Activated CD4-positive, alpha-beta T cell treated with anti-CD3 and anti-CD28 coated beads, Interleukin-2, amount 10 ng/mL, durations not matched to agents 24 days and 14 days (primary cell): ENCODE measurements at regions not wholly inside any gene's neighbourhood (a gene's known extent, or its start where the extent isn't known, plus 50 kb on each side); places are given as distances from the start of the nearest gene placed in this dataset.
"Not testable (repeated sequence)": the region's sequence is repeated elsewhere in the genome, so short reads cannot be mapped to it uniquely, and the experiment has no call there.

Experiments used
- DNase-seq: peaks from one replicate; pipeline ENCODE4 v3.0.0; 2022
- H3K27ac Mint-ChIP-seq: one replicate; pipeline ENCODE4 v1.8.0; 2022; ENCODE audit warnings: mild to moderate bottlenecking, mixed read lengths
- H3K27me3 Mint-ChIP-seq: one replicate; pipeline ENCODE4 v1.8.0; 2022; ENCODE audit warnings: mixed read lengths
- H3K36me3 Mint-ChIP-seq: one replicate; pipeline ENCODE4 v1.8.0; 2022; ENCODE audit warnings: low read depth, mild to moderate bottlenecking, mixed read lengths
- H3K4me1 Mint-ChIP-seq: one replicate; pipeline ENCODE4 v1.8.0; 2021; ENCODE audit warnings: mixed read lengths
- H3K4me3 Mint-ChIP-seq: one replicate; pipeline ENCODE4 v1.8.0; 2022; ENCODE audit warnings: mild to moderate bottlenecking, moderate library complexity, mixed read lengths
- H3K9me3 Mint-ChIP-seq: one replicate; pipeline ENCODE4 v1.8.0; 2021; ENCODE audit warnings: mixed read lengths
- intact Hi-C: fragments of 100-400 bp; cut with micrococcal nuclease; formaldehyde crosslinking; loops from one replicate; pipeline ENCODE4 v1.15.1; 2023

GRCh38 chr5:38134294-38134693, 124.1 kb upstream of the EGFLAM start:
- H3K9me3 Mint-ChIP-seq, intact Hi-C loops, DNase-seq, H3K27me3 Mint-ChIP-seq, H3K36me3 Mint-ChIP-seq, H3K4me3 Mint-ChIP-seq, H3K4me1 Mint-ChIP-seq, H3K27ac Mint-ChIP-seq: not testable (repeated sequence)

GRCh38 chr5:38131686-38132085, 126.7 kb upstream of the EGFLAM start:
- Mint-ChIP-seq H3K27me3 (no peaks in the 10 kb centered on the region), H3K36me3 (no peaks in the 10 kb centered on the region), H3K9me3 (no peaks in the 10 kb centered on the region), H3K27ac (no peak overlapping the region), H3K4me3 (no peak overlapping the region), H3K4me1 (no peaks in the 10 kb centered on the region)
- no peak for DNase-seq
- intact Hi-C loops: no loop called here

GRCh38 chr5:38124321-38124720, 134.0 kb upstream of the EGFLAM start:
- Mint-ChIP-seq H3K27me3 (no peaks in the 10 kb centered on the region), H3K27ac (no peak overlapping the region), H3K9me3 (peaks cover 5% of the 10 kb centered on the region), H3K4me3 (no peak overlapping the region), H3K4me1 (peaks cover 3% of the 10 kb centered on the region), H3K36me3 (no peaks in the 10 kb centered on the region)
- intact Hi-C loops: no loop called here
- no peak for DNase-seq

GRCh38 chr5:38121420-38121819, 136.9 kb upstream of the EGFLAM start:
- H3K4me1 Mint-ChIP-seq: peaks cover 3% of the 10 kb centered on the region
- no peak for DNase-seq
- no peak overlapping the region for H3K4me3 Mint-ChIP-seq
- no peak overlapping the region for H3K27ac Mint-ChIP-seq
- intact Hi-C loops: no loop called here
- no peaks in the 10 kb centered on the region for H3K36me3 Mint-ChIP-seq
- H3K27me3 Mint-ChIP-seq: no peaks in the 10 kb centered on the region
- peaks cover 6% of the 10 kb centered on the region for H3K9me3 Mint-ChIP-seq

DNA sequence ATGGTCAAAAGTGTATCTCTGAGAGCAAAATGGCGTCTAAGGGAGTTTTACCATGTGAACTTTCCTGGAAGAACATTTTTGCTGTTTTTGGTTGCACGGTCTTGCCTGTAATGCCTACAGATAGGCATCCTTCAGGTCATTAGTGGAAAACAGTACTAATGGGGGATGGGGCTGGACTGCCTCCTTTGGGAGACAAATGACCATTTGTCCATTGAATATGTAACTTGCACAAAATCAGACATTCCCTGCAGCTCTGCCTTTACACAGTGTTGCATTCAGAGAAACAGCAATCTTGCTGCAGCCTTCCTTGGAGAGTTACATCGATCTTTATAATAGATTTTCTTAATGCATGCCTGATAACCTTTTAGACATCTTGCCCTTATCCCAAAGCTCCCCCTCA, 138.5 kb upstream of the EGFLAM start:
- intact Hi-C loops: no loop called here
- peaks cover 3% of the 10 kb centered on the region for H3K4me1 Mint-ChIP-seq
- peaks cover 6% of the 10 kb centered on the region for H3K9me3 Mint-ChIP-seq

DNA sequence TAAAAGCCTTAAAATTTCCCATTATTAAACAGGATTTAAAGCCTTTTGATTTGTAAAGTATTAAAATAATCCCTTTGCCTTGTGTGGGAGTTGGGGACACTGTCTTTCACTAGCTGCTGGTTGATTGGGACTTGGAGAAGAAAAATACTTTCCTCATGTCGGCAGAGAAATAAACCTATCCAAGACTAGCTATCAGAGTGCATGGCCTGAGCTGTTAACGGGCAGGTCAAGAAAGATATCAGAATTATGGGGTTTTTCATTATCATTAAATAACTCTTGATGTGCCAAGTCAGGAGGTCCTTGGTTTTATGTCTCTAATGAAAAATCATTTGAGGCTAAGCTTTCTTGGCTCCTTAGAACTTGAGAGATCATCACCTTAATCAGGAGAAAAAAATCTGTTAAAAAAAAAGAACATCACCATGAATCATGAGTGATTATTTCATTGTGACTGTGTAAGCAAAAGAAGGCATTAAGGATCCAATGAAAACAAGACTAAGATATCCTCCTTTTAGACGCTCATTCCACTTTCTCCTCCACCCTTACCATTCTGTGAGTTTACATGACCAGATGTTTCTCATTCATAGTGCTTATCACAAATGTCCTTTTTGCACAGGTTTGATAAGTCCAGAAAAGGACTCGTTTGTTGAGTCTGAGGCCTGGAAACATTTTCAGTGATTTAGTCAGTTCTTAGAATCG, 140.4 kb upstream of the EGFLAM start:
- intact Hi-C loops: no loop called here
- no peak for DNase-seq
- Mint-ChIP-seq H3K4me3 (no peak overlapping the region), H3K36me3 (no peaks in the 10 kb centered on the region), H3K9me3 (peaks cover 6% of the 10 kb centered on the region), H3K27ac (no peak overlapping the region), H3K27me3 (no peaks in the 10 kb centered on the region), H3K4me1 (peaks cover 3% of the 10 kb centered on the region)

More for the DNA sequence above, 138.5 kb upstream of the EGFLAM start:
- Mint-ChIP-seq H3K4me3 (no peak overlapping the region), H3K27ac (no peak overlapping the region), H3K36me3 (no peaks in the 10 kb centered on the region), H3K27me3 (no peaks in the 10 kb centered on the region)
- no peak for DNase-seq

GRCh38 chr5:38115318-38115827, 143.0 kb upstream of the EGFLAM start:
- peaks cover 3% of the 10 kb centered on the region for H3K9me3 Mint-ChIP-seq
- no peaks in the 10 kb centered on the region for H3K27me3 Mint-ChIP-seq
- H3K4me1 Mint-ChIP-seq: no peaks in the 10 kb centered on the region
- H3K4me3 Mint-ChIP-seq: no peak overlapping the region
- no peak for DNase-seq
- H3K36me3 Mint-ChIP-seq: no peaks in the 10 kb centered on the region
- H3K27ac Mint-ChIP-seq: no peak overlapping the region
- intact Hi-C loops: no loop called here

DNA sequence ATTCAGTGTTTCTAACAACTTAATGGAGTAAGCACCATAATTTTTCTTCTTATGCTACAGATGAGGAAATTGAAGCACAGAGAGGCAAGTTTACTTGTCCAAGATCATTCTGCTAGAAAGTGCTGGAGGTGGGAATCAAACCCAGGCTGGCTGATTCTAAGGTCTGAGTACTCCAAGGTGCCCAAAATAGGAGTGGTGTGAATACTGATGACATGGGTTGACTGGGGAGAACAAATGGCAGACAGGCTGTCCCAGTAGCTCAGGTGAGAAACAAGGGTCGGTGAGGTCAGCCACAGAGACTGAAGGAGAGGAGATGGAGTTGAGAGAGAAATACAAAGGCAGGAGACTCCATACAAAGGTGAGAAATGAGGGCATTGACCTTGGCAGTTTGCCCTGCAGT, 144.5 kb upstream of the EGFLAM start:
- DNase-seq: no peak
- intact Hi-C loops: no loop called here
- no peak overlapping the region for H3K4me3 Mint-ChIP-seq
- H3K27ac Mint-ChIP-seq: no peak overlapping the region
- no peaks in the 10 kb centered on the region for H3K27me3 Mint-ChIP-seq
- H3K9me3 Mint-ChIP-seq: no peaks in the 10 kb centered on the region
- H3K36me3 Mint-ChIP-seq: no peaks in the 10 kb centered on the region
- H3K4me1 Mint-ChIP-seq: no peaks in the 10 kb centered on the region

- H3K27ac Mint-ChIP-seq: no peak overlapping the region
- H3K27me3 Mint-ChIP-seq: no peaks in the 10 kb centered on the region
Measured at GRCh38 chr5:38113456-38113855, 144.9 kb upstream of the EGFLAM start.

DNA sequence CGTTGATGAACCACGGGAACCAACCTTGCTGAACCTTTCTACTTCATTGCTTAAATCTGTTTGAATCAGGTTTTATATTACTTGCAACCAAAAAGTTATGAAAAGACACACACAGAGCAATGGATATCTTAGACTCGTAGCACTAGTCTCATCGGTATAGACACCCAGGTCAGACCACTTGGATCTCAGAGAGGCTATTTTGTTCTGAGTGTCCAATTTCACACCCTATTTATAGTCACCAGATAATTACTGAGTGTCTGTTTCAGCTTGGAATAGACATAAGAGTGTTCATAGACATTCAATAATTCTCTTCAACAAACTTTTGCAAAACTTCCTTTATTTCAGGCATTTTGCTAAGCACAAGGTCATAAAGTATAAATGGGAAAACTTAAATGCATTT, 145.4 kb upstream of the EGFLAM start:
- intact Hi-C loops: no loop called here
- Mint-ChIP-seq H3K36me3 (no peaks in the 10 kb centered on the region), H3K27me3 (no peaks in the 10 kb centered on the region), H3K4me3 (no peak overlapping the region), H3K27ac (no peak overlapping the region), H3K9me3 (no peaks in the 10 kb centered on the region), H3K4me1 (no peaks in the 10 kb centered on the region)
- no peak for DNase-seq

More at GRCh38 chr5:38113456-38113855, 144.9 kb upstream of the EGFLAM start:
- Mint-ChIP-seq H3K36me3 (no peaks in the 10 kb centered on the region), H3K9me3 (no peaks in the 10 kb centered on the region), H3K4me1 (no peaks in the 10 kb centered on the region), H3K4me3 (no peak overlapping the region)
- DNase-seq: no peak
- intact Hi-C loops: no loop called here

GRCh38 chr5:38110130-38110529, 148.2 kb upstream of the EGFLAM start:
- Mint-ChIP-seq H3K27ac (no peak overlapping the region), H3K36me3 (no peaks in the 10 kb centered on the region), H3K4me1 (no peaks in the 10 kb centered on the region), H3K27me3 (no peaks in the 10 kb centered on the region), H3K9me3 (no peaks in the 10 kb centered on the region), H3K4me3 (no peak overlapping the region)
- intact Hi-C loops: no loop called here
- DNase-seq: no peak

- no peaks in the 10 kb centered on the region for H3K4me1 Mint-ChIP-seq
- intact Hi-C loops: no loop called here
- no peak for DNase-seq
- no peaks in the 10 kb centered on the region for H3K36me3 Mint-ChIP-seq
- no peak overlapping the region for H3K4me3 Mint-ChIP-seq
- no peak overlapping the region for H3K27ac Mint-ChIP-seq
- no peaks in the 10 kb centered on the region for H3K9me3 Mint-ChIP-seq
- H3K27me3 Mint-ChIP-seq: no peaks in the 10 kb centered on the region
Measured at GRCh38 chr5:38107096-38107495, 151.3 kb upstream of the EGFLAM start.

- Mint-ChIP-seq H3K27me3 (no peaks in the 10 kb centered on the region), H3K4me1 (no peaks in the 10 kb centered on the region), H3K4me3 (no peak overlapping the region), H3K36me3 (no peaks in the 10 kb centered on the region), H3K27ac (no peak overlapping the region), H3K9me3 (no peaks in the 10 kb centered on the region)
- DNase-seq: no peak
- intact Hi-C loops: no loop called here
Measured at GRCh38 chr5:38105801-38106200, 152.6 kb upstream of the EGFLAM start.

- no peak for DNase-seq
- H3K4me1 Mint-ChIP-seq: no peaks in the 10 kb centered on the region
- intact Hi-C loops: no loop called here
- no peaks in the 10 kb centered on the region for H3K9me3 Mint-ChIP-seq
- H3K27ac Mint-ChIP-seq: no peak overlapping the region
- no peaks in the 10 kb centered on the region for H3K36me3 Mint-ChIP-seq
- no peak overlapping the region for H3K4me3 Mint-ChIP-seq
- no peaks in the 10 kb centered on the region for H3K27me3 Mint-ChIP-seq
Measured at GRCh38 chr5:38105231-38105570, 153.2 kb upstream of the EGFLAM start.
